ENCODE measurements at regions not wholly inside any gene's neighbourhood (a gene's known extent, or its start where the extent isn't known, plus 50 kb on each side); places are given as distances from the start of the nearest gene placed in this dataset.

- no peak overlapping the region for H3K27ac ChIP-seq (ENCODE audit: insufficient read depth, low read length)
- H2BK120ac ChIP-seq (ENCODE audit: low read depth, low read length): no peak overlapping the region
- no peak overlapping the region for H2AFZ ChIP-seq (replicated peaks; ENCODE audit: low read length, poor library complexity)
- H2AK5ac ChIP-seq (ENCODE audit: low read depth, low read length): no peak overlapping the region
- no peaks in the 10 kb centered on the region for H4K20me1 ChIP-seq (ENCODE audit: insufficient read depth, low read length)
- TF ChIP-seq USF2 (IDR thresholded peaks at IDR 0.05; ENCODE audit: low read depth, low read length) (no peak), SMC3 (IDR thresholded peaks at IDR 0.05; ENCODE audit: low read depth, low read length) (no peak), POLR2A (IDR thresholded peaks at IDR 0.05; ENCODE audit: low read depth, low read length) (no peak), RAD21 (IDR thresholded peaks at IDR 0.05; ENCODE audit: low read length) (no peak)
- TF ChIP-seq, protein P1, sequence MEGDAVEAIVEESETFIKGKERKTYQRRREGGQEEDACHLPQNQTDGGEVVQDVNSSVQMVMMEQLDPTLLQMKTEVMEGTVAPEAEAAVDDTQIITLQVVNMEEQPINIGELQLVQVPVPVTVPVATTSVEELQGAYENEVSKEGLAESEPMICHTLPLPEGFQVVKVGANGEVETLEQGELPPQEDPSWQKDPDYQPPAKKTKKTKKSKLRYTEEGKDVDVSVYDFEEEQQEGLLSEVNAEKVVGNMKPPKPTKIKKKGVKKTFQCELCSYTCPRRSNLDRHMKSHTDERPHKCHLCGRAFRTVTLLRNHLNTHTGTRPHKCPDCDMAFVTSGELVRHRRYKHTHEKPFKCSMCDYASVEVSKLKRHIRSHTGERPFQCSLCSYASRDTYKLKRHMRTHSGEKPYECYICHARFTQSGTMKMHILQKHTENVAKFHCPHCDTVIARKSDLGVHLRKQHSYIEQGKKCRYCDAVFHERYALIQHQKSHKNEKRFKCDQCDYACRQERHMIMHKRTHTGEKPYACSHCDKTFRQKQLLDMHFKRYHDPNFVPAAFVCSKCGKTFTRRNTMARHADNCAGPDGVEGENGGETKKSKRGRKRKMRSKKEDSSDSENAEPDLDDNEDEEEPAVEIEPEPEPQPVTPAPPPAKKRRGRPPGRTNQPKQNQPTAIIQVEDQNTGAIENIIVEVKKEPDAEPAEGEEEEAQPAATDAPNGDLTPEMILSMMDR (conservative IDR thresholded peaks at IDR 0.05; ENCODE audit: low read depth, low read length): no peak
- no peak overlapping the region for H3K14ac ChIP-seq (replicated peaks; ENCODE audit: low read depth, low read length)
- ATAC-seq (ENCODE audit: low read depth): no peak
- no peak overlapping the region for H4K5ac ChIP-seq (ENCODE audit: low read depth, low read length)
- H3K4me1 ChIP-seq (ENCODE audit: control insufficient read depth, insufficient read depth, low read length): no peaks in the 10 kb centered on the region
- no peak overlapping the region for H2BK5ac ChIP-seq (ENCODE audit: low read depth, low read length, poor library complexity, severe bottlenecking)
- in situ Hi-C loops (cut with MboI; ENCODE audit: low sequenced_read_pairs) (no loop called here), dilution Hi-C loops (cut with HindIII; ENCODE audit: low sequenced_read_pairs, unreplicated experiment) (no loop called here), intact Hi-C loops (cut with micrococcal nuclease) (no loop called here)
- H3K23ac ChIP-seq (ENCODE audit: low read depth, low read length): no peak overlapping the region
- H3K36me3 ChIP-seq (ENCODE audit: control insufficient read depth, insufficient read depth, low read length): no peaks in the 10 kb centered on the region
- no peak for DNase-seq
- H3K4me3 ChIP-seq (ENCODE audit: insufficient read depth, low read depth, low read length): no peak overlapping the region
- H2AK9ac ChIP-seq (replicated peaks; ENCODE audit: low read depth, low read length, poor library complexity): no peak overlapping the region
- H3K56ac ChIP-seq (ENCODE audit: extremely low read depth, insufficient read depth, low read length): no peak overlapping the region
- no peak overlapping the region for H3K18ac ChIP-seq (ENCODE audit: low read depth, low read length)
- no peaks in the 10 kb centered on the region for H3K9me1 ChIP-seq (ENCODE audit: insufficient read depth, low read length)
- no peak overlapping the region for H3K9ac ChIP-seq (ENCODE audit: low read depth, low read length)
- ChIA-PET POLR2A (ENCODE audit: unreplicated experiment) (no interaction called here), CTCF (no interaction called here)
- H3K9me3 ChIP-seq (ENCODE audit: control insufficient read depth, insufficient read depth, low read length): peaks cover 12% of the 10 kb centered on the region; the same call in 1 of the 2 replicates
- no TSS peak for BruUV-seq (replicated peaks)
- H3K79me1 ChIP-seq (ENCODE audit: low read depth in 1 of 2, low read length in 2 of 2): no peaks in the 10 kb centered on the region
- no peak overlapping the region for H3K4me2 ChIP-seq (ENCODE audit: low read depth, low read length)
- no CpG with 5 or more reads among the region's 2 CpGs for WGBS, 2 experiments (ENCODE audit: extremely low coverage in 2 of 2, insufficient read length in 1 of 2)
- H4K91ac ChIP-seq (ENCODE audit: insufficient read depth, low read depth, low read length): no peak overlapping the region
- no peak overlapping the region for H2BK20ac ChIP-seq (ENCODE audit: low read depth, low read length)
- no peak overlapping the region for H2BK15ac ChIP-seq (ENCODE audit: low read depth, low read length)
- H3K27me3 ChIP-seq (ENCODE audit: control insufficient read depth, insufficient read depth, low read length): no peaks in the 10 kb centered on the region
- H4K8ac ChIP-seq (ENCODE audit: low read depth in 2 of 2, low read length in 2 of 2): no peak overlapping the region
- H3K4ac ChIP-seq (ENCODE audit: low read depth, low read length): no peak overlapping the region
Measured at GRCh38 chr4:45370408-45370807, 644.1 kb upstream of the GNPDA2 start.

All from IMR-90 (cell line).